ENCODE measurements at regions not wholly inside any gene's neighbourhood (a gene's known extent, or its start where the extent isn't known, plus 50 kb on each side); places are given as distances from the start of the nearest gene placed in this dataset.

DNA sequence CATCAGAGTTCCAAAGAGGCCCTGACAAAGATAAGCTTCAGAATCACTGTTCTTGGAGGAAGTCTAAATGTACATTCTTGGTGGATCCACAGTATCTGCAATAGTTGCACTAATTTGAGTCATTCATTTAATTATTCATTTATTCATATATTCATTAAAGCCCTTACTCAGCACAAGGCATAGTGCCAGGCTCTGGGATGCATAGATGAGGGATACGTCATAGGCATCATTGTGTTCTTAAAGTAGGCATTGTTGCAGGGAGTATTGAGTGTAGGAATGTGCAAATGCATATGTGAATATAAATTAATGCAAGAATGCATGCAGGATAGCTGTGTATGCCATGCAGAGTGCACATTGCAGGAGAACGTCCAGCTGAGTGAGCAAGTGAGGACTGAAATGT lies 100.7 kb downstream of the DRD1 start:
- no peak overlapping the region for H3K4me2 ChIP-seq (ENCODE audit: insufficient read depth, low read length, poor library complexity, severe bottlenecking)
- no peak for DNase-seq (ENCODE audit: low spot score)
- no peaks in the 10 kb centered on the region for H3K79me1 ChIP-seq (ENCODE audit: low read depth, low read length)
- WGBS, 2 donors (ENCODE audit: extremely low coverage in 2 of 2, insufficient read length in 2 of 2, insufficient replicate concordance in 1 of 2), result no CpG with 5 or more reads among the region's 2 CpGs
- no peak overlapping the region for H3K4ac ChIP-seq (ENCODE audit: low read length)
- H3K9ac ChIP-seq (ENCODE audit: low read depth, low read length, poor library complexity), result no peak overlapping the region
- no peak overlapping the region for H2BK12ac ChIP-seq (ENCODE audit: low read length)
- H3K14ac ChIP-seq (ENCODE audit: low read length), result no peak overlapping the region
- no peak overlapping the region for H2BK120ac ChIP-seq (ENCODE audit: low read depth, low read length)
- no peaks in the 10 kb centered on the region for H3K9me3 ChIP-seq (replicated peaks in 1 of 2; ENCODE audit: control insufficient read depth in 2 of 2, insufficient read depth in 1 of 2, low read depth in 1 of 2, low read length in 2 of 2)
- peaks cover 0 to 4% of the 10 kb centered on the region in 2 donors for H3K4me1 ChIP-seq (ENCODE audit: control insufficient read depth in 2 of 2, insufficient read depth in 1 of 2, low read depth in 1 of 2, low read length in 2 of 2)
- no peak overlapping the region for H3K4me3 ChIP-seq (ENCODE audit: low read length in 2 of 2)
- H3K23ac ChIP-seq (ENCODE audit: low read depth, low read length, poor library complexity), result no peak overlapping the region
- no peak overlapping the region for H2BK15ac ChIP-seq (ENCODE audit: low read length)
- no peaks in the 10 kb centered on the region for H3K27me3 ChIP-seq (ENCODE audit: control insufficient read depth in 3 of 3, insufficient read depth in 3 of 3, low read depth in 1 of 3, low read length in 3 of 3)
- no peak overlapping the region for H3K27ac ChIP-seq (replicated peaks; ENCODE audit: low read length)
- no peak overlapping the region for H2BK5ac ChIP-seq (ENCODE audit: low read length)
- H2AK5ac ChIP-seq (ENCODE audit: low read depth, low read length), result no peak overlapping the region
- no peak overlapping the region for H4K8ac ChIP-seq (ENCODE audit: low read depth, low read length)
- no peak overlapping the region for H3K18ac ChIP-seq (ENCODE audit: low read length)
- H4K91ac ChIP-seq (ENCODE audit: low read depth, low read length, poor library complexity), result no peak overlapping the region
- H2AFZ ChIP-seq (ENCODE audit: low read length), result no peak overlapping the region
- H3K36me3 ChIP-seq (replicated peaks in 1 of 2; ENCODE audit: control insufficient read depth in 2 of 2, insufficient read depth in 2 of 2, low read length in 2 of 2), result no peaks in the 10 kb centered on the region

DNA sequence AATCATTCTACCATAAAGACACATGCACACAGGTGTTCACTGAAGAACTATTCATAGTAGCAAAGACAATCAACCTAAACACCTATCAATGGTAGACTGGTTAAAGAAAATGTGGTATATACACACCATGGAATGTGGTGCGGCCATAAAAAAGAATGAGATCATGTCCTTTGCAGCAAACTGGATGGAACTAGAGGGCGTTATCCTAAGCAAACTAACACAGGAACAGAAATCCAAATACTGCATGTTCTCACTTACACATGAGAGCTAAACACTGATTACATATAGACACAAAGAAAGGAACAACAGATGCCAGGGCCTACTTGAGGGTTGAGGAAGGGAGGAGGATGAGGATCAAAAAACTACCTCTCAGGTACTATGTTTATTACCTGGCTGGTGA lies 103.8 kb downstream of the DRD1 start:
- H3K27me3 ChIP-seq (ENCODE audit: control insufficient read depth in 3 of 3, insufficient read depth in 3 of 3, low read depth in 1 of 3, low read length in 3 of 3), result no peaks in the 10 kb centered on the region
- no peak overlapping the region for H3K9ac ChIP-seq (ENCODE audit: low read depth, low read length, poor library complexity)
- no peak overlapping the region for H4K8ac ChIP-seq (ENCODE audit: low read depth, low read length)
- H2BK5ac ChIP-seq (ENCODE audit: low read length), result no peak overlapping the region
- H2AFZ ChIP-seq (ENCODE audit: low read length), result no peak overlapping the region
- H3K18ac ChIP-seq (ENCODE audit: low read length), result no peak overlapping the region
- no peak overlapping the region for H2BK15ac ChIP-seq (ENCODE audit: low read length)
- no CpG with 5 or more reads among the region's 2 CpGs for WGBS, 2 donors (ENCODE audit: extremely low coverage in 2 of 2, insufficient read length in 2 of 2, insufficient replicate concordance in 1 of 2)
- DNase-seq (ENCODE audit: low spot score), result no peak
- H3K27ac ChIP-seq (replicated peaks; ENCODE audit: low read length), result no peak overlapping the region
- H3K79me1 ChIP-seq (ENCODE audit: low read depth, low read length), result no peaks in the 10 kb centered on the region
- H2BK12ac ChIP-seq (ENCODE audit: low read length), result no peak overlapping the region
- no peaks in the 10 kb centered on the region for H3K9me3 ChIP-seq (replicated peaks in 1 of 2; ENCODE audit: control insufficient read depth in 2 of 2, insufficient read depth in 1 of 2, low read depth in 1 of 2, low read length in 2 of 2)
- H3K4me1 ChIP-seq (ENCODE audit: control insufficient read depth in 2 of 2, insufficient read depth in 1 of 2, low read depth in 1 of 2, low read length in 2 of 2), result no peaks in the 10 kb centered on the region
- no peak overlapping the region for H3K23ac ChIP-seq (ENCODE audit: low read depth, low read length, poor library complexity)
- H4K91ac ChIP-seq (ENCODE audit: low read depth, low read length, poor library complexity), result no peak overlapping the region
- H3K36me3 ChIP-seq (replicated peaks in 1 of 2; ENCODE audit: control insufficient read depth in 2 of 2, insufficient read depth in 2 of 2, low read length in 2 of 2), result no peaks in the 10 kb centered on the region
- no peak overlapping the region for H3K4me2 ChIP-seq (ENCODE audit: insufficient read depth, low read length, poor library complexity, severe bottlenecking)
- no peak overlapping the region for H3K4ac ChIP-seq (ENCODE audit: low read length)
- H3K14ac ChIP-seq (ENCODE audit: low read length), result no peak overlapping the region
- H2BK120ac ChIP-seq (ENCODE audit: low read depth, low read length), result no peak overlapping the region
- no peak overlapping the region for H2AK5ac ChIP-seq (ENCODE audit: low read depth, low read length)
- H3K4me3 ChIP-seq (ENCODE audit: low read length in 2 of 2), result no peak overlapping the region

DNA sequence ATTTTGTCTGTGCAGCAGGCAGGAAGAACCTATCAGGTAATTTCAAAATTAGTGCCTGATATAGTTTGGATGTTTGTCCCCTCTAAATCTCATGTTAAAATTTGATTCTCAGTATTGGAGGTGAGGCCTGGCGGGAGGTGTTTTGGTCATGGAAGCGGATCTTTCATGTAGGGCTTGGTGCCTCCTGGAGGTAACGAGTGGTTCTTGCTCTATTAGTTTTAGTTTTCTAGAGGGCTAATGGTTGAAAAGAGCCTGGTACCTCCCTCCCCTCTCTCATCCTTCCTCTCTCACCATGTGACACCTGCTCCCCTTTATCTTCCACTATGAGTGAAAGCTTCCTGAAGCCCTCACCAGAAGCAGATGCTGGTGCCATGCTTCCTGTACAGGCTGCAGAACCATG lies 106.3 kb downstream of the DRD1 start:
- no peak overlapping the region for H3K14ac ChIP-seq (ENCODE audit: low read length)
- H3K4me2 ChIP-seq (ENCODE audit: insufficient read depth, low read length, poor library complexity, severe bottlenecking), result no peak overlapping the region
- H4K8ac ChIP-seq (ENCODE audit: low read depth, low read length), result no peak overlapping the region
- no peak overlapping the region for H2BK120ac ChIP-seq (ENCODE audit: low read depth, low read length)
- no peak overlapping the region for H3K27ac ChIP-seq (replicated peaks; ENCODE audit: low read length)
- no peaks in the 10 kb centered on the region for H3K36me3 ChIP-seq (replicated peaks in 1 of 2; ENCODE audit: control insufficient read depth in 2 of 2, insufficient read depth in 2 of 2, low read length in 2 of 2)
- WGBS, 2 donors (ENCODE audit: extremely low coverage in 2 of 2, insufficient read length in 2 of 2, insufficient replicate concordance in 1 of 2), result no CpG with 5 or more reads among the region's 3 CpGs
- no peaks in the 10 kb centered on the region for H3K4me1 ChIP-seq (ENCODE audit: control insufficient read depth in 2 of 2, insufficient read depth in 1 of 2, low read depth in 1 of 2, low read length in 2 of 2)
- no peak overlapping the region for H3K4me3 ChIP-seq (ENCODE audit: low read length in 2 of 2)
- no peak overlapping the region for H2BK15ac ChIP-seq (ENCODE audit: low read length)
- no peak overlapping the region for H4K91ac ChIP-seq (ENCODE audit: low read depth, low read length, poor library complexity)
- H3K4ac ChIP-seq (ENCODE audit: low read length), result no peak overlapping the region
- no peak overlapping the region for H3K18ac ChIP-seq (ENCODE audit: low read length)
- H2BK5ac ChIP-seq (ENCODE audit: low read length), result no peak overlapping the region
- H2AFZ ChIP-seq (ENCODE audit: low read length), result no peak overlapping the region
- H3K9me3 ChIP-seq (replicated peaks in 1 of 2; ENCODE audit: control insufficient read depth in 2 of 2, insufficient read depth in 1 of 2, low read depth in 1 of 2, low read length in 2 of 2), result no peaks in the 10 kb centered on the region
- DNase-seq (ENCODE audit: low spot score), result no peak
- H3K27me3 ChIP-seq (ENCODE audit: control insufficient read depth in 3 of 3, insufficient read depth in 3 of 3, low read depth in 1 of 3, low read length in 3 of 3), result no peaks in the 10 kb centered on the region
- no peak overlapping the region for H3K23ac ChIP-seq (ENCODE audit: low read depth, low read length, poor library complexity)
- no peak overlapping the region for H2BK12ac ChIP-seq (ENCODE audit: low read length)
- H3K9ac ChIP-seq (ENCODE audit: low read depth, low read length, poor library complexity), result no peak overlapping the region
- H2AK5ac ChIP-seq (ENCODE audit: low read depth, low read length), result no peak overlapping the region
- H3K79me1 ChIP-seq (ENCODE audit: low read depth, low read length), result no peaks in the 10 kb centered on the region

- no peak overlapping the region for H2BK120ac ChIP-seq (ENCODE audit: low read depth, low read length)
- no peak for DNase-seq (ENCODE audit: low spot score)
- H3K27ac ChIP-seq (replicated peaks; ENCODE audit: low read length), result no peak overlapping the region
- no peaks in the 10 kb centered on the region for H3K79me1 ChIP-seq (ENCODE audit: low read depth, low read length)
- no peak overlapping the region for H3K14ac ChIP-seq (ENCODE audit: low read length)
- no peak overlapping the region for H2AK5ac ChIP-seq (ENCODE audit: low read depth, low read length)
- no peak overlapping the region for H3K9ac ChIP-seq (ENCODE audit: low read depth, low read length, poor library complexity)
- H3K18ac ChIP-seq (ENCODE audit: low read length), result no peak overlapping the region
- H4K8ac ChIP-seq (ENCODE audit: low read depth, low read length), result no peak overlapping the region
- H3K4me1 ChIP-seq (ENCODE audit: control insufficient read depth in 2 of 2, insufficient read depth in 1 of 2, low read depth in 1 of 2, low read length in 2 of 2), result no peaks in the 10 kb centered on the region
- no peaks in the 10 kb centered on the region for H3K36me3 ChIP-seq (replicated peaks in 1 of 2; ENCODE audit: control insufficient read depth in 2 of 2, insufficient read depth in 2 of 2, low read length in 2 of 2)
- no peak overlapping the region for H2BK12ac ChIP-seq (ENCODE audit: low read length)
- no peak overlapping the region for H3K4ac ChIP-seq (ENCODE audit: low read length)
- no peak overlapping the region for H2AFZ ChIP-seq (ENCODE audit: low read length)
- H3K4me2 ChIP-seq (ENCODE audit: insufficient read depth, low read length, poor library complexity, severe bottlenecking), result no peak overlapping the region
- no CpG with 5 or more reads among the region's 2 CpGs for WGBS, 2 donors (ENCODE audit: extremely low coverage in 2 of 2, insufficient read length in 2 of 2, insufficient replicate concordance in 1 of 2)
- H3K27me3 ChIP-seq (ENCODE audit: control insufficient read depth in 3 of 3, insufficient read depth in 3 of 3, low read depth in 1 of 3, low read length in 3 of 3), result no peaks in the 10 kb centered on the region
- H3K23ac ChIP-seq (ENCODE audit: low read depth, low read length, poor library complexity), result no peak overlapping the region
- no peak overlapping the region for H2BK15ac ChIP-seq (ENCODE audit: low read length)
- no peak overlapping the region for H2BK5ac ChIP-seq (ENCODE audit: low read length)
- H4K91ac ChIP-seq (ENCODE audit: low read depth, low read length, poor library complexity), result no peak overlapping the region
- H3K9me3 ChIP-seq (replicated peaks in 1 of 2; ENCODE audit: control insufficient read depth in 2 of 2, insufficient read depth in 1 of 2, low read depth in 1 of 2, low read length in 2 of 2), result no peaks in the 10 kb centered on the region
- no peak overlapping the region for H3K4me3 ChIP-seq (ENCODE audit: low read length in 2 of 2)
These were observed 107.2 kb downstream of the DRD1 start for GRCh38 chr5:175336781-175337180.

Data from neuronal stem cell (in vitro differentiated cells).